Esophagus squamous epithelium (tissue), 4 donors: ENCODE measurements at regions not wholly inside any gene's neighbourhood (a gene's known extent, or its start where the extent isn't known, plus 50 kb on each side); places are given as distances from the start of the nearest gene placed in this dataset.

ENCODE experiments used
- POLR2A ChIP-seq, 4 donors: fragments of 450-650 bp; IDR thresholded peaks; one replicate each; pipeline ENCODE4 v1.6.1; 2017; ENCODE audit warnings: antibody characterized with exemption in 4 of 4, mild to moderate bottlenecking in 4 of 4, moderate library complexity in 3 of 4
- TF ChIP-seq, protein P1 (sequence below), 6 experiments: fragments of 450-650 bp in 4 of 6; fragments of 200-600 bp in 2 of 6; sonication (generic) in 2 of 6; IDR thresholded peaks; one replicate each; pipeline ENCODE4 v1.5.1; 2016 to 2019; ENCODE audit warnings: antibody characterized with exemption in 6 of 6, mild to moderate bottlenecking in 4 of 6, moderate library complexity in 4 of 6

- TF ChIP-seq, protein P1, sequence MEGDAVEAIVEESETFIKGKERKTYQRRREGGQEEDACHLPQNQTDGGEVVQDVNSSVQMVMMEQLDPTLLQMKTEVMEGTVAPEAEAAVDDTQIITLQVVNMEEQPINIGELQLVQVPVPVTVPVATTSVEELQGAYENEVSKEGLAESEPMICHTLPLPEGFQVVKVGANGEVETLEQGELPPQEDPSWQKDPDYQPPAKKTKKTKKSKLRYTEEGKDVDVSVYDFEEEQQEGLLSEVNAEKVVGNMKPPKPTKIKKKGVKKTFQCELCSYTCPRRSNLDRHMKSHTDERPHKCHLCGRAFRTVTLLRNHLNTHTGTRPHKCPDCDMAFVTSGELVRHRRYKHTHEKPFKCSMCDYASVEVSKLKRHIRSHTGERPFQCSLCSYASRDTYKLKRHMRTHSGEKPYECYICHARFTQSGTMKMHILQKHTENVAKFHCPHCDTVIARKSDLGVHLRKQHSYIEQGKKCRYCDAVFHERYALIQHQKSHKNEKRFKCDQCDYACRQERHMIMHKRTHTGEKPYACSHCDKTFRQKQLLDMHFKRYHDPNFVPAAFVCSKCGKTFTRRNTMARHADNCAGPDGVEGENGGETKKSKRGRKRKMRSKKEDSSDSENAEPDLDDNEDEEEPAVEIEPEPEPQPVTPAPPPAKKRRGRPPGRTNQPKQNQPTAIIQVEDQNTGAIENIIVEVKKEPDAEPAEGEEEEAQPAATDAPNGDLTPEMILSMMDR (IDR thresholded peaks at IDR 0.05): no peak
- TF ChIP-seq POLR2A (IDR thresholded peaks at IDR 0.05): no peak
These were observed 189.0 kb upstream of the ASCC3 start for GRCh38 chr6:101070044-101070608.
